Hepatocyte (in vitro differentiated cells): ENCODE measurements at regions not wholly inside any gene's neighbourhood (a gene's known extent, or its start where the extent isn't known, plus 50 kb on each side); places are given as distances from the start of the nearest gene placed in this dataset.

Experiments used
- DNase-seq: peaks from one replicate; pipeline ENCODE4 v3.0.0-alpha.2; 2016; ENCODE audit warnings: low spot score
- H2AFZ ChIP-seq: fragments of 200-600 bp; sonication (generic); 2 replicates; pipeline ENCODE4 v1.6.0; 2016; ENCODE audit warnings: antibody characterized with exemption, mild to moderate bottlenecking
- H3K27ac ChIP-seq: fragments of 200-600 bp; sonication (generic); 2 replicates; pipeline ENCODE4 v1.5.1; 2016; ENCODE audit warnings: mild to moderate bottlenecking
- H3K27me3 ChIP-seq: fragments of 200-600 bp; sonication (generic); 2 replicates; pipeline ENCODE4 v1.6.1; 2016
- H3K36me3 ChIP-seq: fragments of 200-600 bp; sonication (generic); replicated peaks from 2 replicates; pipeline ENCODE4 v1.5.1; 2016; ENCODE audit warnings: low read depth; ENCODE audit not compliant: insufficient read depth
- H3K4me1 ChIP-seq: fragments of 200-600 bp; sonication (generic); 2 replicates; pipeline ENCODE4 v1.5.1; 2016; ENCODE audit warnings: mild to moderate bottlenecking, moderate library complexity; ENCODE audit not compliant: insufficient read depth
- H3K4me2 ChIP-seq: fragments of 200-600 bp; sonication (generic); 2 replicates; pipeline ENCODE4 v1.6.0; 2016
- H3K4me3 ChIP-seq: fragments of 200-600 bp; sonication (generic); 2 replicates; pipeline ENCODE4 v1.5.1; 2016; ENCODE audit warnings: mild to moderate bottlenecking
- H3K79me2 ChIP-seq: fragments of 200-600 bp; sonication (generic); 2 replicates; pipeline ENCODE4 v1.6.0; 2017; ENCODE audit warnings: mild to moderate bottlenecking
- H3K9me2 ChIP-seq: fragments of 200-600 bp; sonication (generic); replicated peaks from 2 replicates; pipeline ENCODE4 v1.6.0; 2017; ENCODE audit warnings: mild to moderate bottlenecking; ENCODE audit not compliant: insufficient read depth
- H3K9me3 ChIP-seq: fragments of 200-600 bp; sonication (generic); 2 replicates; pipeline ENCODE4 v1.5.1; 2016; ENCODE audit warnings: low read depth, mild to moderate bottlenecking
- H4K20me1 ChIP-seq: fragments of 200-600 bp; sonication (generic); 2 replicates; pipeline ENCODE4 v1.6.0; 2016; ENCODE audit warnings: mild to moderate bottlenecking; ENCODE audit not compliant: insufficient read depth, poor library complexity, severe bottlenecking
- CTCF ChIP-seq: fragments of 200-600 bp; sonication (generic); IDR thresholded peaks from 2 replicates; pipeline ENCODE4 v1.5.1; 2016; ENCODE audit warnings: antibody characterized with exemption, mild to moderate bottlenecking; ENCODE audit not compliant: poor library complexity
- EZH2 ChIP-seq: fragments of 200-600 bp; sonication (generic); IDR thresholded peaks from 2 replicates; pipeline ENCODE4 v1.6.1; 2016; ENCODE audit warnings: antibody characterized with exemption, mild to moderate bottlenecking, borderline replicate concordance
- EZH2phosphoT487 ChIP-seq: fragments of 200-600 bp; sonication (generic); IDR thresholded peaks from one replicate; pipeline ENCODE4 v1.6.1; 2018; ENCODE audit warnings: antibody characterized with exemption, mild to moderate bottlenecking, low read depth, moderate library complexity; ENCODE audit not compliant: unreplicated experiment, severe bottlenecking
- WGBS: methylation state at CpG from one replicate; pipeline ENCODE4 v1.1.6; 2016; ENCODE audit warnings: low lambda C conversion rate; ENCODE audit errors: missing lambda C conversion rate; 5-methylcytosine and 5-hydroxymethylcytosine counted together

GRCh38 chr6:19587238-19587942 is 249.8 kb upstream of the ID4 start:
- Histone ChIP-seq H3K4me1 (no peaks in the 10 kb centered on the region), H3K4me2 (no peak overlapping the region), H4K20me1 (no peaks in the 10 kb centered on the region), H3K4me3 (no peak overlapping the region), H3K9me3 (no peaks in the 10 kb centered on the region), H3K36me3 (no peaks in the 10 kb centered on the region), H2AFZ (no peak overlapping the region), H3K27ac (no peak overlapping the region), H3K79me2 (no peaks in the 10 kb centered on the region), H3K9me2 (no peaks in the 10 kb centered on the region), H3K27me3 (no peaks in the 10 kb centered on the region)
- no peak for DNase-seq
- WGBS, result 86% methylated on average over 4 of the region's 4 CpGs
- TF ChIP-seq EZH2phosphoT487 (no peak), CTCF (no peak), EZH2 (no peak)

GRCh38 chr6:19590501-19591131 is 246.6 kb upstream of the ID4 start:
- no peaks in the 10 kb centered on the region for H3K36me3 ChIP-seq
- H3K4me3 ChIP-seq, result no peak overlapping the region
- no peaks in the 10 kb centered on the region for H4K20me1 ChIP-seq
- no peak overlapping the region for H3K27ac ChIP-seq
- H3K4me1 ChIP-seq, result no peaks in the 10 kb centered on the region
- no peak for DNase-seq
- H2AFZ ChIP-seq, result no peak overlapping the region
- WGBS, result 88% methylated on average over 5 of the region's 5 CpGs
- no peaks in the 10 kb centered on the region for H3K27me3 ChIP-seq
- H3K9me3 ChIP-seq, result no peaks in the 10 kb centered on the region
- H3K79me2 ChIP-seq, result no peaks in the 10 kb centered on the region
- no peak overlapping the region for H3K4me2 ChIP-seq
- no peaks in the 10 kb centered on the region for H3K9me2 ChIP-seq
- TF ChIP-seq EZH2 (no peak), EZH2phosphoT487 (no peak), CTCF (no peak)

GRCh38 chr6:19597809-19598320 is 239.3 kb upstream of the ID4 start:
- H4K20me1 ChIP-seq, result no peaks in the 10 kb centered on the region
- 97% methylated on average over 5 of the region's 5 CpGs for WGBS
- DNase-seq, result no peak

More at GRCh38 chr6:19597809-19598320, 239.3 kb upstream of the ID4 start:
- no peak overlapping the region for H3K4me3 ChIP-seq
- no peaks in the 10 kb centered on the region for H3K36me3 ChIP-seq
- no peaks in the 10 kb centered on the region for H3K9me2 ChIP-seq
- no peaks in the 10 kb centered on the region for H3K79me2 ChIP-seq
- no peaks in the 10 kb centered on the region for H3K9me3 ChIP-seq
- no peak for TF ChIP-seq EZH2phosphoT487
- TF ChIP-seq EZH2, result no peak
- no peak for TF ChIP-seq CTCF
- no peak overlapping the region for H2AFZ ChIP-seq
- H3K4me2 ChIP-seq, result no peak overlapping the region
- H3K4me1 ChIP-seq, result no peaks in the 10 kb centered on the region
- H3K27ac ChIP-seq, result no peak overlapping the region
- H3K27me3 ChIP-seq, result no peaks in the 10 kb centered on the region
